ENCODE measurements at regions not wholly inside any gene's neighbourhood (a gene's known extent, or its start where the extent isn't known, plus 50 kb on each side); places are given as distances from the start of the nearest gene placed in this dataset.

DNA sequence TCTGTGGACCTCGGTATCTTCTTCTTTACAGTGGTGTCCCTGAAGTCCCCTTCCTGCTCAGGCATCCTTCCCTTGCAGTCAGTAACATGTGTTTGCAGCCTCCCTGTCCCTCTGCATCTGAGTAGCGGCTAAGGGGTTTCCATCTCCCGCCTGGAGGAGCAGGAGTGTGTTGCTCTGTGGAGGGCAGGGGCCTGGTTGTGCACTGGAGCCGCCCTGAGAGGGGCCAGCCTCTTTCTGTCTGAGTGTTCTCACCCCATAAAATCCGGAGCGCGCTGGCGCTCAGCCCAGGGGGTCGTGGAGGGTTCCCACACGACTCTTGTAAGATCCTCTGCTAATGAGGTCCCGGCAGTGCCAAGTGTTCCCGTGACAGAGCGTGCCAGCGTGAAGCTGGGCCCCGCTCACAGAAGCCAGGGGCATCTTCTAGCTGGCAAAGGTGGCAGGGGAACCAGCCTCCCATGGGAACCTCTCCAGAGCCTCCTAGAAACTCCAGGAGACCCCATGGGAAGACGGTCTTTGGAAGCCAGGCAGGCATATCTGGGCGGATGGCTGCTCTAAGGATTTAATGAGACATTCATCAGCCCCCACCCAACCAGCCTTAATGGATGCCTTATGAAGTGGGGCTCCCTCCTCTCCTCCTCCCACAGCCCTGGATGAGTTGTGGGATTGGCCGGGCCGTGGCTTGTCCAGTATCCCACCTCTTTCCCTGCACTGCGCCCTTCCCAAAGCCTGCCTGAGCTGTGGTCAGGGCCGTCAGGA lies 91.4 kb upstream of the GSE1 start:
- H3K9ac ChIP-seq = no peak overlapping the region
- H2AFZ ChIP-seq (ENCODE audit: low read depth) = no peak overlapping the region
- no peak overlapping the region for H3K27ac ChIP-seq (ENCODE audit: low read depth in 2 of 2, low read length in 1 of 2)
- H4K20me1 ChIP-seq (ENCODE audit: insufficient read depth) = no peaks in the 10 kb centered on the region
- no peaks in the 10 kb centered on the region for H3K9me3 ChIP-seq
- DNase-seq = no peak
- no peaks in the 10 kb centered on the region for H3K36me3 ChIP-seq (replicated peaks in 1 of 2; ENCODE audit: control insufficient read depth in 1 of 2, insufficient read depth in 2 of 2, low read length in 1 of 2)
- TF ChIP-seq, protein P1, sequence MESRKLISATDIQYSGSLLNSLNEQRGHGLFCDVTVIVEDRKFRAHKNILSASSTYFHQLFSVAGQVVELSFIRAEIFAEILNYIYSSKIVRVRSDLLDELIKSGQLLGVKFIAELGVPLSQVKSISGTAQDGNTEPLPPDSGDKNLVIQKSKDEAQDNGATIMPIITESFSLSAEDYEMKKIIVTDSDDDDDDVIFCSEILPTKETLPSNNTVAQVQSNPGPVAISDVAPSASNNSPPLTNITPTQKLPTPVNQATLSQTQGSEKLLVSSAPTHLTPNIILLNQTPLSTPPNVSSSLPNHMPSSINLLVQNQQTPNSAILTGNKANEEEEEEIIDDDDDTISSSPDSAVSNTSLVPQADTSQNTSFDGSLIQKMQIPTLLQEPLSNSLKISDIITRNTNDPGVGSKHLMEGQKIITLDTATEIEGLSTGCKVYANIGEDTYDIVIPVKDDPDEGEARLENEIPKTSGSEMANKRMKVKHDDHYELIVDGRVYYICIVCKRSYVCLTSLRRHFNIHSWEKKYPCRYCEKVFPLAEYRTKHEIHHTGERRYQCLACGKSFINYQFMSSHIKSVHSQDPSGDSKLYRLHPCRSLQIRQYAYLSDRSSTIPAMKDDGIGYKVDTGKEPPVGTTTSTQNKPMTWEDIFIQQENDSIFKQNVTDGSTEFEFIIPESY (IDR thresholded peaks at IDR 0.05; ENCODE audit: borderline replicate concordance, low read depth) = no peak
- TF ChIP-seq MEF2A (IDR thresholded peaks at IDR 0.05; ENCODE audit: borderline replicate concordance, low read depth) (no peak), MXI1 (IDR thresholded peaks at IDR 0.05; ENCODE audit: low read depth, low read length) (no peak), GABPA (IDR thresholded peaks at IDR 0.05; ENCODE audit: low read depth) (no peak)
- H3K4me3 ChIP-seq (ENCODE audit: low read depth in 2 of 2, low read length in 1 of 2) = no peak overlapping the region
- no peak overlapping the region for H3K4me2 ChIP-seq
- 96% methylated on average over 15 of the region's 21 CpGs for WGBS (ENCODE audit: low lambda C conversion rate)
- POLR2A ChIA-PET = no interaction called here
- CTCF ChIA-PET = interaction anchor here (0.8 to 2.1 kb wide), 3 partner anchors 8 to 153 kb away, joined by 3 to 5 read pairs (median 4); no protein-coding TSS in a partner anchor
- H3K9me2 ChIP-seq = no peaks in the 10 kb centered on the region
- H3K27me3 ChIP-seq (ENCODE audit: insufficient read depth) = no peaks in the 10 kb centered on the region
- no peaks in the 10 kb centered on the region for H3F3A ChIP-seq (replicated peaks; ENCODE audit: insufficient read depth)
- no peaks in the 10 kb centered on the region for H3K79me2 ChIP-seq (ENCODE audit: insufficient read depth)
- H3K4me1 ChIP-seq (ENCODE audit: control insufficient read depth in 1 of 2, insufficient read depth in 2 of 2, low read depth in 1 of 2, low read length in 1 of 2) = peaks cover 0 to 40% of the 10 kb centered on the region in 2 experiments; a peak in 2 of 4 replicates

DNA sequence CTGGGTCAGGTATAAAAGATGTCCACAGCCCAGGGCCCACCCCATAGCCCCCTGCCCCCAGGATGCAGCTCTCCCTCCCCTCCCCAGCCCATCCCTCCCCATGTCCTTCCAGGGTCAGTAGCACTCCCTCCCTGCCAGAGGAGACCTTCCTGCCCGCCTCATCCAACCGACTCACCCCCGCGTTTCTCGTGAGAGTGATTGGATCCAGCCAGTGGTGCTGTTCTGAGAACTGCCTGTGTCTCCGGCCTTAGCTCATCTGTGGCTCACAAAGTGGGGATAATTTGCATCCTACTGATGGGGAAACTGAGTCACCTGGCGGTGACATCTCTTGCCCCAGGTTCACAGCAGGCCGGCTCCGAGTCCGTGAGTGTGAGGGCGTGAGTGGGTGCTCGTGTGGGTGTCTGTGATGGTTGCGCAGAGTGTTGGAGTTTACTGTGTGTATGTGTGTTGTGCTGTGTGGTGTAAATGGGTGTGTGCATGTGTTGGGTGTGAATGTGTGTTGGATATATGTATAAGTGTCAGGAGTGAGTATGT lies 90.7 kb upstream of the GSE1 start:
- Histone ChIP-seq H3K4me3 (ENCODE audit: low read depth in 2 of 2, low read length in 1 of 2) (no peak overlapping the region), H3K9ac (no peak overlapping the region), H3K27ac (ENCODE audit: low read depth in 2 of 2, low read length in 1 of 2) (no peak overlapping the region), H3K27me3 (ENCODE audit: insufficient read depth) (no peaks in the 10 kb centered on the region), H3K9me2 (no peaks in the 10 kb centered on the region), H3K36me3 (replicated peaks in 1 of 2; ENCODE audit: control insufficient read depth in 1 of 2, insufficient read depth in 2 of 2, low read length in 1 of 2) (no peaks in the 10 kb centered on the region), H4K20me1 (ENCODE audit: insufficient read depth) (no peaks in the 10 kb centered on the region), H3K9me3 (no peaks in the 10 kb centered on the region), H3K79me2 (ENCODE audit: insufficient read depth) (no peaks in the 10 kb centered on the region), H2AFZ (ENCODE audit: low read depth) (no peak overlapping the region), H3K4me1 (ENCODE audit: control insufficient read depth in 1 of 2, insufficient read depth in 2 of 2, low read depth in 1 of 2, low read length in 1 of 2) (peaks cover 0 to 45% of the 10 kb centered on the region in 2 experiments; a peak in 2 of 4 replicates), H3K4me2 (no peak overlapping the region), H3F3A (replicated peaks; ENCODE audit: insufficient read depth) (no peaks in the 10 kb centered on the region)
- TF ChIP-seq EZH2phosphoT487 (IDR thresholded peaks at IDR 0.05; ENCODE audit: borderline replicate concordance, low read depth) = no peak
- TF ChIP-seq, protein P2, sequence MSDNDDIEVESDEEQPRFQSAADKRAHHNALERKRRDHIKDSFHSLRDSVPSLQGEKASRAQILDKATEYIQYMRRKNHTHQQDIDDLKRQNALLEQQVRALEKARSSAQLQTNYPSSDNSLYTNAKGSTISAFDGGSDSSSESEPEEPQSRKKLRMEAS (IDR thresholded peaks at IDR 0.05; ENCODE audit: low read depth) = no peak
- no peak for TF ChIP-seq TCF12 (IDR thresholded peaks at IDR 0.05)
- no peak for TF ChIP-seq FOXJ3 (CRISPR knock-in tag; IDR thresholded peaks at IDR 0.05)
- TF ChIP-seq, protein P3, sequence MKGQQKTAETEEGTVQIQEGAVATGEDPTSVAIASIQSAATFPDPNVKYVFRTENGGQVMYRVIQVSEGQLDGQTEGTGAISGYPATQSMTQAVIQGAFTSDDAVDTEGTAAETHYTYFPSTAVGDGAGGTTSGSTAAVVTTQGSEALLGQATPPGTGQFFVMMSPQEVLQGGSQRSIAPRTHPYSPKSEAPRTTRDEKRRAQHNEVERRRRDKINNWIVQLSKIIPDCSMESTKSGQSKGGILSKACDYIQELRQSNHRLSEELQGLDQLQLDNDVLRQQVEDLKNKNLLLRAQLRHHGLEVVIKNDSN (IDR thresholded peaks at IDR 0.05; ENCODE audit: borderline replicate concordance, low read depth) = no peak
- TF ChIP-seq EP300 (IDR thresholded peaks at IDR 0.05; ENCODE audit: borderline replicate concordance in 1 of 2, low read depth in 1 of 2, low read length in 1 of 2) = no peak
- TF ChIP-seq YY1 (IDR thresholded peaks at IDR 0.05; ENCODE audit: low read depth) = no peak
- TF ChIP-seq NRF1 (IDR thresholded peaks at IDR 0.05; ENCODE audit: low read depth, low read length) = no peak
- TF ChIP-seq RXRA (IDR thresholded peaks at IDR 0.05; ENCODE audit: borderline replicate concordance, low read depth) = no peak
- no peak for TF ChIP-seq SIN3A (IDR thresholded peaks at IDR 0.05; ENCODE audit: borderline replicate concordance, low read depth, low read length)
- CTCF ChIA-PET = interaction anchor here (1.5 to 2.1 kb wide), 2 partner anchors 31 to 154 kb away, joined by 3 to 4 read pairs; no protein-coding TSS in a partner anchor
- POLR2A ChIA-PET = no interaction called here
- DNase-seq = no peak
- WGBS (ENCODE audit: low lambda C conversion rate) = 94% methylated on average over 13 of the region's 13 CpGs
